ENCODE measurements at regions not wholly inside any gene's neighbourhood (a gene's known extent, or its start where the extent isn't known, plus 50 kb on each side); places are given as distances from the start of the nearest gene placed in this dataset.

GRCh38 chr12:60995256-60995825 lies 1264.9 kb upstream of the USP15 start:
- no peak for TF ChIP-seq CTCF (IDR thresholded peaks at IDR 0.05; ENCODE audit: unreplicated experiment)
- intact Hi-C loops (cut with micrococcal nuclease; ENCODE audit: unreplicated experiment), result no loop called here
- Mint-ChIP-seq H3K9me3 (ENCODE audit: low read depth, unreplicated experiment) (no peaks in the 10 kb centered on the region), H3K36me3 (ENCODE audit: insufficient read depth, unreplicated experiment) (no peaks in the 10 kb centered on the region), H3K4me1 (ENCODE audit: low read depth, unreplicated experiment) (no peaks in the 10 kb centered on the region), H3K4me3 (ENCODE audit: low read depth, unreplicated experiment) (no peak overlapping the region), H3K27ac (ENCODE audit: unreplicated experiment) (no peak overlapping the region), H3K27me3 (ENCODE audit: unreplicated experiment) (no peaks in the 10 kb centered on the region)
- CTCF ChIA-PET, result no interaction called here
- no peak for DNase-seq
- no TSS peak for BruUV-seq (replicated peaks)

GRCh38 chr12:60997869-60998378 lies 1262.3 kb upstream of the USP15 start:
- intact Hi-C loops (cut with micrococcal nuclease; ENCODE audit: unreplicated experiment), result no loop called here
- no peak overlapping the region for H3K27ac Mint-ChIP-seq (ENCODE audit: unreplicated experiment)
- no peak for DNase-seq
- H3K9me3 Mint-ChIP-seq (ENCODE audit: low read depth, unreplicated experiment), result no peaks in the 10 kb centered on the region
- no peaks in the 10 kb centered on the region for H3K4me1 Mint-ChIP-seq (ENCODE audit: low read depth, unreplicated experiment)
- BruUV-seq (replicated peaks), result no TSS peak
- no peaks in the 10 kb centered on the region for H3K27me3 Mint-ChIP-seq (ENCODE audit: unreplicated experiment)
- no peak overlapping the region for H3K4me3 Mint-ChIP-seq (ENCODE audit: low read depth, unreplicated experiment)
- no peaks in the 10 kb centered on the region for H3K36me3 Mint-ChIP-seq (ENCODE audit: insufficient read depth, unreplicated experiment)
- no peak for TF ChIP-seq CTCF (IDR thresholded peaks at IDR 0.05; ENCODE audit: unreplicated experiment)
- CTCF ChIA-PET, result interaction anchor here (0.7 kb wide), 1 partner anchor 1112 kb away, joined by 3 read pairs; no protein-coding TSS in a partner anchor

DNA sequence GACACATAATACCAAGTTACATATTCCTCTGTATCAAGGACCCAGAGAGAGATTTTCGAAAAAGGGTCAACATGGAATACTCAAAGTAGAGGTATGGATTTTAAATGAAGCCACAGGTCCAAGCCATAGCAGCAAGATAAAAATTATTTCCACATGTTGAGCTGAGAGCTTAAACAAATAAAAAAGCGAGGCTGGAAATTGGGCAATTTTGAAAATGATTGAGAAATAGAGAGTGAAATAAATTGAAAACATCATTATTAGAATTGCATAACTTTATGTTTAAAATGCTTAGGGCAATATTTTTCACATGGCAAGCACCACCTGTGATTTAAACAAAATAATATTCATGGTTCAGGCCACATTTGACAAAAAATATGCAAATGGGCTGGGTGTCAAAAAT lies 1251.0 kb upstream of the USP15 start:
- H3K27ac Mint-ChIP-seq (ENCODE audit: unreplicated experiment), result no peak overlapping the region
- intact Hi-C loops (cut with micrococcal nuclease; ENCODE audit: unreplicated experiment), result no loop called here
- H3K27me3 Mint-ChIP-seq (ENCODE audit: unreplicated experiment), result no peaks in the 10 kb centered on the region
- no peak for DNase-seq
- H3K9me3 Mint-ChIP-seq (ENCODE audit: low read depth, unreplicated experiment), result no peaks in the 10 kb centered on the region
- no peaks in the 10 kb centered on the region for H3K4me1 Mint-ChIP-seq (ENCODE audit: low read depth, unreplicated experiment)
- CTCF ChIA-PET, result no interaction called here
- H3K4me3 Mint-ChIP-seq (ENCODE audit: low read depth, unreplicated experiment), result no peak overlapping the region
- no TSS peak for BruUV-seq (replicated peaks)
- no peaks in the 10 kb centered on the region for H3K36me3 Mint-ChIP-seq (ENCODE audit: insufficient read depth, unreplicated experiment)
- TF ChIP-seq CTCF (IDR thresholded peaks at IDR 0.05; ENCODE audit: unreplicated experiment), result no peak

- no peak for TF ChIP-seq CTCF (IDR thresholded peaks at IDR 0.05; ENCODE audit: unreplicated experiment)
- Mint-ChIP-seq H3K36me3 (ENCODE audit: insufficient read depth, unreplicated experiment) (no peaks in the 10 kb centered on the region), H3K4me3 (ENCODE audit: low read depth, unreplicated experiment) (no peak overlapping the region), H3K27ac (ENCODE audit: unreplicated experiment) (no peak overlapping the region), H3K4me1 (ENCODE audit: low read depth, unreplicated experiment) (no peaks in the 10 kb centered on the region), H3K27me3 (ENCODE audit: unreplicated experiment) (no peaks in the 10 kb centered on the region), H3K9me3 (ENCODE audit: low read depth, unreplicated experiment) (no peaks in the 10 kb centered on the region)
- no peak for DNase-seq
- BruUV-seq (replicated peaks), result no TSS peak
- CTCF ChIA-PET, result no interaction called here
- intact Hi-C loops (cut with micrococcal nuclease; ENCODE audit: unreplicated experiment), result no loop called here
Observed at GRCh38 chr12:61011767-61012423, 1248.3 kb upstream of the USP15 start.

Measured in Calu3 (cell line).